HepG2 (cell line): ENCODE measurements at regions not wholly inside any gene's neighbourhood (a gene's known extent, or its start where the extent isn't known, plus 50 kb on each side); places are given as distances from the start of the nearest gene placed in this dataset.

Experiments
- CTCF ChIP-seq: sonication (generic); formaldehyde crosslinking; IDR thresholded peaks from 2 replicates; pipeline ENCODE4 v1.5.0; 2020; ENCODE audit warnings: mild to moderate bottlenecking, missing genetic modification reagents, moderate library complexity
- EP300 ChIP-seq, 3 experiments: sonication (generic) in 1 of 3; formaldehyde crosslinking in 1 of 3; IDR thresholded peaks; 2 replicates each; pipeline versions ENCODE4 v1.5.1 to v1.6.1; 2011 to 2020; ENCODE audit warnings: low read depth in 2 of 3, low read length in 2 of 3, borderline replicate concordance in 1 of 3, improper control_type of control experiment in 1 of 3, mild to moderate bottlenecking in 1 of 3, missing genetic modification reagents in 1 of 3, moderate library complexity in 1 of 3
- FOXA3 ChIP-seq: IDR thresholded peaks from 2 replicates; pipeline ENCODE4 v1.6.1; 2016; ENCODE audit warnings: missing genetic modification reagents, missing compliant biosample characterization
- FOXP1 ChIP-seq, 2 experiments: fragments of 450-650 bp in 1 of 2; IDR thresholded peaks; 2 replicates each; pipeline ENCODE4 v1.6.1; 2017 to 2018; ENCODE audit warnings: antibody characterized with exemption in 1 of 2
- GTF3A ChIP-seq: sonication (generic); formaldehyde crosslinking; conservative IDR thresholded peaks from 2 replicates; pipeline ENCODE4 v1.4.0; 2020; ENCODE audit warnings: mild to moderate bottlenecking, missing genetic modification reagents
- KMT2B ChIP-seq: IDR thresholded peaks from 2 replicates; pipeline ENCODE4 v1.6.1; 2016; ENCODE audit warnings: missing genetic modification reagents, missing compliant biosample characterization
- POLR2A ChIP-seq, 2 experiments: IDR thresholded peaks; 2 replicates each; pipeline ENCODE4 v1.6.1; 2011; ENCODE audit warnings: low read depth in 2 of 2, low read length in 2 of 2, mild to moderate bottlenecking in 1 of 2, moderate library complexity in 1 of 2; ENCODE audit not compliant: insufficient read depth in 1 of 2
- TCF7 ChIP-seq: sonication (generic); IDR thresholded peaks from 2 replicates; pipeline ENCODE4 v1.6.1; 2016; ENCODE audit warnings: antibody characterized with exemption, low read depth
- ZNF660 ChIP-seq: sonication (generic); formaldehyde crosslinking; IDR thresholded peaks from 2 replicates; pipeline ENCODE4 v1.5.1; 2020; ENCODE audit warnings: mild to moderate bottlenecking, low read depth, missing genetic modification reagents, borderline replicate concordance

DNA sequence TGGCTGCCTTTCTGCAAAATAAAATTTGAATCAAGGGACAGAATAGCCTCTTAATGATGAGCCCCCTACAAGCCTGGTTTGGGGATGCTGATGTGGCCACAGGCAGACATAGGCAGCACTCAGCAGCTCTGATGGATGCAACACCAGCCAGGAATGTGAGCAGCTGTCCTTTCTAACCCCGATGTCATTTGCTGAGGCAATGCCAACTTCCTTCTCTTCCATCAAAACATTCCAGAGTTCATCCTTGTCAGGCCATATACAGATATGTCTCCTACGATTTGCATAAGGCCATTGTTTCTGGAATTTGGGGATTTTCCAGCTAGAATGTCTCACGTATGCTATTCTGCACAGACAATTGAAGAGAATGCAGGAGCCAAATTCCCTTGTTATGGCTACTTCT lies 52.1 kb upstream of the MYOCD start:
- TF ChIP-seq FOXA3 (CRISPR knock-in tag) = no peak
- no peak for TF ChIP-seq CTCF (CRISPR knock-in tag)
- no peak for TF ChIP-seq POLR2A (IDR thresholded peaks at IDR 0.05; ENCODE audit: insufficient read depth in 1 of 2, low read depth in 2 of 2, low read length in 2 of 2)
- TF ChIP-seq KMT2B (CRISPR knock-in tag) = no peak
- no peak for TF ChIP-seq GTF3A (CRISPR knock-in tag)
- TF ChIP-seq ZNF660 (CRISPR knock-in tag) = no peak
- no peak for TF ChIP-seq FOXP1 (IDR thresholded peaks at IDR 0.05)
- no peak for TF ChIP-seq FOXP1 (CRISPR knock-in tag; IDR thresholded peaks at IDR 0.05)
- TF ChIP-seq TCF7 = no peak
- TF ChIP-seq EP300 (IDR thresholded peaks at IDR 0.05; ENCODE audit: low read depth in 2 of 2, low read length in 2 of 2) = no peak
- no peak for TF ChIP-seq EP300 (CRISPR knock-in tag; IDR thresholded peaks at IDR 0.05; ENCODE audit: borderline replicate concordance)
